Activated CD8-positive, alpha-beta memory T cell treated with anti-CD3 and anti-CD28 coated beads, Interleukin-2, amount 10 ng/mL, durations not matched to agents 7 days and 5 days (primary cell): ENCODE measurements at regions not wholly inside any gene's neighbourhood (a gene's known extent, or its start where the extent isn't known, plus 50 kb on each side); places are given as distances from the start of the nearest gene placed in this dataset.
"Not testable (repeated sequence)": the region's sequence is repeated elsewhere in the genome, so short reads cannot be mapped to it uniquely, and the experiment has no call there.

Experiments
- ATAC-seq: fragments of 150-1000 bp; cut with Tn5 transposase; one replicate; pipeline ENCODE4 v1.10.0; 2021; ENCODE audit warnings: moderate library complexity
- CTCF ChIA-PET: fragments of 350-600 bp; sonication (Branson Sonifier 250); formaldehyde crosslinking; loops from one replicate; lab custom pipeline; 2021; ENCODE audit warnings: antibody characterized with exemption; lab: Charles Lee
- DNase-seq: peaks from one replicate; pipeline ENCODE4 v3.0.0-alpha.2; 2020
- H3K27ac Mint-ChIP-seq: one replicate; pipeline ENCODE4 v1.8.0; 2021; ENCODE audit warnings: mild to moderate bottlenecking, mixed read lengths
- H3K27me3 Mint-ChIP-seq: one replicate; pipeline ENCODE4 v1.8.0; 2021; ENCODE audit warnings: mixed read lengths
- H3K36me3 Mint-ChIP-seq: one replicate; pipeline ENCODE4 v1.8.0; 2021; ENCODE audit warnings: mild to moderate bottlenecking, mixed read lengths
- H3K4me1 Mint-ChIP-seq: one replicate; pipeline ENCODE4 v1.8.0; 2021; ENCODE audit warnings: mixed read lengths
- H3K4me3 Mint-ChIP-seq: one replicate; pipeline ENCODE4 v1.8.0; 2021; ENCODE audit warnings: mild to moderate bottlenecking, moderate library complexity, mixed read lengths
- H3K9me3 Mint-ChIP-seq: one replicate; pipeline ENCODE4 v1.8.0; 2022; ENCODE audit warnings: low read depth, mixed read lengths

DNA sequence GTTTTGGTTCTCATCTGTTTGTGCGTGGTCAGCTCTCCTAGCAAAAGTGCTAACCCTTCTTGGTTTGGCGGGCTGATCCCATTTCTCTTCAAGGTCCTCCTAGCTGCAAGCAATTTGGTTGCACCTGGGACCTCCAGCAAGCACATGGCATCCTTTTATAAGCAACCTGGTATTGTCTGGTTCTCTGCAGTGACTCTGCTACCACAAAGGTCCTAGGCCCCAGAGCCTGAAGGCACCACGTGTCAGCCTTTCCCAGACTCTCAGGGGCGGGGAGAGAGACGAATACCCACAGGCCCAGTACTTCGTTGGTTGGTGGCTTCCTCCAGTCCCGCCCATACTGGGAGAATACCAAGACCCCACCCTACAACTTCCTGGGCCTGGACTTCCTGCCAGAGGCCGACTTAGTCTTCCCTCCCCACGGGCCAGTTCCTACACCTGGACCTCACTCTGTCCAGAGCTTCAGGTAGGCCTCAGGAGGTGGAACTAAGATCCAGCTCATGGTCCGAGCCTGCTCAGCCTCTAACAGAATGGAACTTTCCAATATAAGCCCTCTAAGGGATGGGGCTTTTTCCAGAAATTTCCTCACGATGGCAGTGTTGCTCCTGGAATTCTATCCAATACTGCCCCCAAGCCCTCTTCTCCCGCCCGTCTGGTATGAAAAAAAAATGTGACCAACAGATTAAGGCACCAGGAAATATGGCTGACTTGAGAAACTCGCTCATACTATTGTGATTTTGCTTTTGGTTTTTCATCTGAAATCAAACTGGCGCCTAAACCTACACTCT lies 192.5 kb upstream of the STK26 start:
- Mint-ChIP-seq H3K27ac (peak overlapping the region; percentile 82), H3K4me3 (peak overlapping the region; percentile 70), H3K36me3 (peaks cover 3% of the 10 kb centered on the region), H3K27me3 (no peaks in the 10 kb centered on the region), H3K4me1 (peaks cover 24% of the 10 kb centered on the region), H3K9me3 (no peaks in the 10 kb centered on the region)
- DNase-seq (peak; percentile 73), ATAC-seq (peak; percentile 84)
- CTCF ChIA-PET: interaction anchor here (0.7 kb wide), 1 partner anchor 389 kb away, joined by 4 read pairs; the partner anchor contains the start of gene RAP2C

GRCh38 chrX:131831185-131831520 lies 191.9 kb upstream of the STK26 start:
- DNase-seq: no peak
- Mint-ChIP-seq H3K27ac (peak overlapping the region; percentile 82), H3K4me3 (peak overlapping the region; percentile 70), H3K36me3 (peaks cover 3% of the 10 kb centered on the region), H3K9me3 (no peaks in the 10 kb centered on the region), H3K27me3 (no peaks in the 10 kb centered on the region), H3K4me1 (peaks cover 24% of the 10 kb centered on the region)
- CTCF ChIA-PET: no interaction called here
- ATAC-seq: no peak

DNA sequence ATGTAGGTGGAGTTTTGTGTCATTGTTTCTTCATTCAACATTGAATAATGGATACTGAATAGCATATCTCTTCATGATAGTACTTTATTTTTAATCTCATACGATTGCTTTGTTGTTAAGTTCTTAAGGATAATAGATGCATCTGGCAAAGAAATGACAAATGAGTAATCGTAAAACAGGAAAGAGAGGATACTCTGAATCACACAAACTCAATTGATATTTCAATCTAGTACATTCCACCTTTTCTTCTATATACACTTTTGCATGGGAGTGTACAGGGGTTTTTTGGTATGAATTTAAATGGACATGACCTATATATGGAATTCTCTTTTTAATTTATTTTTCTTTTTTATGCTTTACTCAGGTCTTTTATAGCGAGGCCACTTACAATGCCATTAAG lies 186.9 kb upstream of the STK26 start:
- Mint-ChIP-seq H3K9me3 (no peaks in the 10 kb centered on the region), H3K4me3 (no peak overlapping the region), H3K36me3 (no peaks in the 10 kb centered on the region), H3K4me1 (peaks cover 10% of the 10 kb centered on the region), H3K27ac (no peak overlapping the region), H3K27me3 (no peaks in the 10 kb centered on the region)
- no peak for ATAC-seq
- DNase-seq: no peak
- CTCF ChIA-PET: no interaction called here

DNA sequence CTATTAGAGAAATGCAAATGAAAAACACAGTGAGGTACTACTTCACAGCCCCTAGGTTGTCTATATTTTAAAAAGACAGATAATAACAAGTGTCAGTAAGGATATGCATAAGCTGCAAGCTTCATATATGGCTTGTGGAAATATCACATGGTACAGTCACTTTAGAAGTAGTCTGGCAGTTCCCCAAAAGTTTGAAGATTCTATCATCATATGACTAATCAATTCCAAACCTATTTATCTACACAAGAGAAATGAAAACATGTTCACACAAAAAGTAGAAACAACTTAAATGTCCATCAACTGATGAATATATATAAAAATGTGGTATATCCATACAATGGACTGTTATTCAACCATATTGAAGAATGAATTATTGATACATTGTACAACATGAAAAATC lies 185.8 kb upstream of the STK26 start:
- H3K27ac Mint-ChIP-seq: no peak overlapping the region
- H3K36me3 Mint-ChIP-seq: no peaks in the 10 kb centered on the region
- no peak for ATAC-seq

DNA sequence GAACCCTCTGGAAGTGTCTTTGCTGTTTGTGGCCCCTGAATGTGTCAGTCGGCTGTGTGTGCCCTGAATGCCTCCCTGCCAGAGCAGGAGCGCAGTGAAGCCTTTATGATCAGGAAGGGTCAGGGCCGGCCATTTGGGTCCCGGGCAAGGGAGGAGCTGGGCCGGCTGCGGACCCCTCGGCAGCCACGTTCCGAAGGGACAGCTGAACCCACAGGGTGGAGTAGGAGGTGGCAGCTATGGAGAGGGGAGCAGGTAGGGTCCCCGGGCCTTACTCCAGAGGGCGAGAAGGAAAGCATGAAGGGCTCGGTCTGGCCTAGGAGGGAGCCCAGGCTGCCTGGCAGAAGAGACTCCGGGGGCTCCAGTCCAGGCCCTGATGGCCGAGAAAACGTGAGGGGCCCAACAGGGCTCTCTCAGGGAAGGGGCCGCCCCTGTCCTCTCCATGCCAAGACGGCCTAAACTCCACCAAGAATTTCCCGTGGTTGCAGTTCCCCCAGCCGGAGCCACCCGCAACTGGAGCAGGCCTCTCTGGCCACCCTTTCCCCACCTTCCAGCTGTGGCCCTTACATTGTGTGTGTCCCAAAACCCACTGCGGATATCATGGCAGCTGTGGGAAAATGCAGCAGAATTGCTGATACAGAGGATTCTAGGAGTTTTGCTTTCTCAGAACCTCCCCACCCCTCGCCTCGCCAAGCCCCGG lies 182.2 kb upstream of the STK26 start:
- ATAC-seq (no peak), DNase-seq (no peak)
- Mint-ChIP-seq H3K4me3 (no peak overlapping the region), H3K4me1 (peaks cover 7% of the 10 kb centered on the region), H3K27me3 (no peaks in the 10 kb centered on the region), H3K9me3 (no peaks in the 10 kb centered on the region), H3K36me3 (no peaks in the 10 kb centered on the region), H3K27ac (no peak overlapping the region)
- CTCF ChIA-PET: interaction anchor here (0.8 to 2.0 kb wide), 10 partner anchors 8 to 772 kb away, joined by 3 to 12 read pairs (median 5); partner anchors contain the start of gene RAP2C

More for the DNA sequence above, 185.8 kb upstream of the STK26 start:
- Mint-ChIP-seq H3K4me1 (peaks cover 7% of the 10 kb centered on the region), H3K27me3 (no peaks in the 10 kb centered on the region), H3K9me3 (no peaks in the 10 kb centered on the region), H3K4me3 (no peak overlapping the region)
- no peak for DNase-seq
- CTCF ChIA-PET: no interaction called here

DNA sequence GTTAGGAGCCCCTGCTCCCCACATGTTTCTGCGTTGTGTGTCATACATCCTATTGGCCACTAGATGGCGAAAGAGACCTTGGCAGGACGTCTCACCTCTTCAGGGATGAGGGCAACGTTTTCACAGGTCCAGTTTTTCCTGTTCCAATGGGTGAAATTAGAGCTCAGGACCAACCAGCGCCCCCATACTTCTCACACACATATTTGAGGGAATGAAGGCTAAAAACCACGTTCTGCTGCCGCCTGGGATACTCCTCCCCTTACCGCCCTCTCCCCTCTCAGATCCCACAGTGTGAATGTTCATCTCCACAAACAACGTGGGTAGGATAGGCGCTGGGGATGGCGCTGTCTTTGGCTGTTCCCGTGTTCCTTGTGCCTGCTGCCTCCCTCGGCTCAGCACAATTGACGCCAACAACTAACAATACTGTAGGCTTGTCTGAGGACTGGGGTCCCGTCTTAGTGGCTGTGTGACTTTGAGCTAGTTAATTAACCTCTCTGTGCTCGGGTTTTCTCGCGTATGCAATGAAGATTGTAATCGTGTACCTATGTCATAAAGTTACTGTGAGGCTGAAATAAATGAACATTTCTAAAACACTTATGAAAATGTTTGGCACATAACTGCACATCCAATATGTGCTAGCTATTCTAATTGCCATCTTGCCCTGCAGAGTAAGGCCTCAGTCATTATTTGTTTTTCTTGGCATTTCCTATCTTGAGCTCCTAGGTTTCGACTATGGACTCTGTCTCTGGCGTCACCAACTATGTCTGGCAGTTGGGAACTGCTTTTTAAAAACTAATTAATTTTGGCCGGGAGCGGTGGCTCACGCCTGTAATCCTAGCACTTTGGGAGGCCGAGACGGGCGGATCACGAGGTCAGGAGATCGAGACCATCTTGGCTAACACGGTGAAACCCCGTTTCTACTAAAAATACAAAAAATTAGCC lies 181.3 kb upstream of the STK26 start:
- Mint-ChIP-seq H3K4me1 (peaks cover 7% of the 10 kb centered on the region), H3K27ac (no peak overlapping the region), H3K4me3 (no peak overlapping the region), H3K9me3 (no peaks in the 10 kb centered on the region), H3K36me3 (no peaks in the 10 kb centered on the region), H3K27me3 (no peaks in the 10 kb centered on the region)
- ATAC-seq: peak; percentile 66
- DNase-seq: peak; percentile 41
- CTCF ChIA-PET: interaction anchor here (0.6 to 2.0 kb wide), 16 partner anchors 9 to 771 kb away, joined by 3 to 12 read pairs (median 4); partner anchors contain the start of genes RAP2C and STK26

DNA sequence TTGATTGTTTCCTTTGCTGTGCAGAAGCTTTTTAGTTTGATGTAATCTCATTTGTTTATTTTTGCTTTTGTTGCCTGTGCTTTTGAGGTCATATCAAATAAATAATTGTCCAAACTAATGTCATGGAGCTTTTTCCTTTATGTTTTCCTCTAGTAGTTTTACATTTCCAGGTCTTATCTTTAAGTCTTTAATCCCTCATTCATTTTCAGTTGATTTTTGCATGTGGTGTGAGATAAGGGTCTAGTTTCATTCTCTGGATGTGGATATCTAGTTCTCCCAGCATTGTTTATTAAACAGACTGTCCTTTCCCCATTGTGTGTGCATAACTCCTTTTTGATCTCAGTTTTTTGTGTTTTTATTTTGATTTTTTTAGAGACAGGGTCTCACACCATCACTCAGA lies 179.1 kb upstream of the STK26 start:
- no peak for ATAC-seq
- peaks cover 7% of the 10 kb centered on the region for H3K4me1 Mint-ChIP-seq
- H3K9me3 Mint-ChIP-seq: no peaks in the 10 kb centered on the region
- H3K27me3 Mint-ChIP-seq: no peaks in the 10 kb centered on the region
- DNase-seq: no peak
- no peaks in the 10 kb centered on the region for H3K36me3 Mint-ChIP-seq
- no peak overlapping the region for H3K4me3 Mint-ChIP-seq
- no peak overlapping the region for H3K27ac Mint-ChIP-seq
- CTCF ChIA-PET: interaction anchor here (0.7 to 1.5 kb wide), 3 partner anchors 11 to 460 kb away, joined by 3 to 4 read pairs (median 4); no protein-coding TSS in a partner anchor

- no peak for ATAC-seq
- DNase-seq: no peak
- Mint-ChIP-seq H3K4me3 (no peak overlapping the region), H3K36me3 (no peaks in the 10 kb centered on the region), H3K4me1 (peaks cover 7% of the 10 kb centered on the region), H3K27me3 (no peaks in the 10 kb centered on the region), H3K9me3 (no peaks in the 10 kb centered on the region), H3K27ac (no peak overlapping the region)
- CTCF ChIA-PET: no interaction called here
Observed at GRCh38 chrX:131845201-131845600, 177.9 kb upstream of the STK26 start.

DNA sequence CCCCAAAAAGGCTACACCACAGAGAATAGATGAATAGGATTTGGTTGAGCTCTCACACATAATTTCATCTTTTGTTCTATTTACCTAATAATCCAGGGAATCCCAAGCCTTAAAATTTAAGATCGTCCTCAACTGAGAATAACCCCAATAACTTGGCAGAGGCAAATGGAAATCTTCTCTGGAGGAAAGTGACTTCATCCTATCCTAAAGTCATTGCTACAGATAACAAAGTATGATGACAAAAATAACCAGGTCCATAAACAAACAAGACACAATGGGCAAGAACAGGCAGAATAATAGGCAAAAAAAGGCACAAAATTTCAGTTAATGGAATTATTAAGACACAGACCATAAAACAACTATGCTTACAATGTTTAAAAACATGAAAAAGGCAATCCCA lies 177.3 kb upstream of the STK26 start:
- Mint-ChIP-seq H3K9me3 (no peaks in the 10 kb centered on the region), H3K27ac (no peak overlapping the region), H3K27me3 (no peaks in the 10 kb centered on the region), H3K4me1 (peaks cover 7% of the 10 kb centered on the region), H3K36me3 (no peaks in the 10 kb centered on the region), H3K4me3 (no peak overlapping the region)
- CTCF ChIA-PET: no interaction called here
- no peak for DNase-seq
- no peak for ATAC-seq

GRCh38 chrX:131850964-131851363 lies 172.1 kb upstream of the STK26 start:
- H3K27ac Mint-ChIP-seq, ATAC-seq, H3K4me3 Mint-ChIP-seq, H3K4me1 Mint-ChIP-seq, H3K9me3 Mint-ChIP-seq, DNase-seq, H3K27me3 Mint-ChIP-seq, H3K36me3 Mint-ChIP-seq, CTCF ChIA-PET: not testable (repeated sequence)

DNA sequence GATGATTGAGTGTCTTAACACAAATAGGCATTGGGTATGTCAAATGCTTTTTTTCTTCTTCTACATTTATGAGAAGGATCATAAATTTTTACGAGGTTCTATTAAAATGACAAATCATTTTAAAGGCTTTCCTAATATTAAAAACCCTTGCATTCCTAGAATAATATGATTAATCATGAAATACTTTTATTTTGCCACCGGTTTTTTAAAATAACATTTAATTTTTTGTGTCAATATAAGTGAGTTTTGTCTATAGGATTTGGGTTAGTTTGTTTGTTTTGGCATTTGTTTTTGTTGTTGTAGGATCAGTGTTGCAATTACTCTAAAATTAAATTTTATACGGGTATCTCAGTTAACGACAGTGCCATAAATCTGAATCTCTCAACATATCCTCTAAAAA lies 169.7 kb upstream of the STK26 start:
- no peaks in the 10 kb centered on the region for H3K9me3 Mint-ChIP-seq
- H3K4me3 Mint-ChIP-seq: no peak overlapping the region
- H3K27me3 Mint-ChIP-seq: no peaks in the 10 kb centered on the region
- H3K27ac Mint-ChIP-seq: no peak overlapping the region
- no peaks in the 10 kb centered on the region for H3K4me1 Mint-ChIP-seq
- ATAC-seq (no peak), DNase-seq (no peak)
- H3K36me3 Mint-ChIP-seq: no peaks in the 10 kb centered on the region
- CTCF ChIA-PET: no interaction called here

GRCh38 chrX:131854581-131854980 lies 168.5 kb upstream of the STK26 start:
- CTCF ChIA-PET: interaction anchor here (0.6 to 1.4 kb wide), 5 partner anchors 11 to 366 kb away, joined by 3 to 7 read pairs (median 3); no protein-coding TSS in a partner anchor
- DNase-seq (no peak), ATAC-seq (no peak)
- H3K27ac Mint-ChIP-seq: no peak overlapping the region
- H3K36me3 Mint-ChIP-seq: no peaks in the 10 kb centered on the region
- no peaks in the 10 kb centered on the region for H3K27me3 Mint-ChIP-seq
- H3K4me1 Mint-ChIP-seq: no peaks in the 10 kb centered on the region
- H3K9me3 Mint-ChIP-seq: no peaks in the 10 kb centered on the region
- H3K4me3 Mint-ChIP-seq: no peak overlapping the region
